ENCODE measurements at regions not wholly inside any gene's neighbourhood (a gene's known extent, or its start where the extent isn't known, plus 50 kb on each side); places are given as distances from the start of the nearest gene placed in this dataset.
A peak's percentile ranks its signal among the peaks of the same experiment; 100 is the strongest.

GRCh38 chr12:126064028-126064427 is 998.8 kb downstream of the AACS start:
- Histone ChIP-seq H3K36me3 (ENCODE audit: insufficient read depth, low read length) (no peaks in the 10 kb centered on the region), H2AFZ (ENCODE audit: low read depth, low read length) (no peak overlapping the region), H4K20me1 (ENCODE audit: insufficient read depth) (no peaks in the 10 kb centered on the region), H3K9ac (ENCODE audit: low read length) (no peak overlapping the region), H3K27me3 (ENCODE audit: insufficient read depth, low read depth, low read length) (no peaks in the 10 kb centered on the region), H3K4me3 (ENCODE audit: low read length) (no peak overlapping the region), H3K9me2 (ENCODE audit: insufficient read depth, low read length) (no peaks in the 10 kb centered on the region), H3K4me2 (ENCODE audit: low read length) (no peak overlapping the region), H3F3A (ENCODE audit: insufficient read depth, low read length, poor library complexity, severe bottlenecking) (no peaks in the 10 kb centered on the region), H3K27ac (ENCODE audit: low read length) (no peak overlapping the region), H3K9me3 (ENCODE audit: low read length) (no peaks in the 10 kb centered on the region), H3K79me2 (replicated peaks; ENCODE audit: insufficient read depth, low read length) (no peaks in the 10 kb centered on the region)
- TF ChIP-seq SMC3 (conservative IDR thresholded peaks at IDR 0.05; ENCODE audit: poor library complexity), result no peak
- no peak for TF ChIP-seq POLR2AphosphoS5 (IDR thresholded peaks at IDR 0.05)

GRCh38 chr12:126067626-126068329 is 1002.5 kb downstream of the AACS start:
- no peaks in the 10 kb centered on the region for H3K27me3 ChIP-seq (ENCODE audit: insufficient read depth, low read depth, low read length)
- H3F3A ChIP-seq (ENCODE audit: insufficient read depth, low read length, poor library complexity, severe bottlenecking), result no peaks in the 10 kb centered on the region
- no peaks in the 10 kb centered on the region for H4K20me1 ChIP-seq (ENCODE audit: insufficient read depth)
- no peak overlapping the region for H3K4me3 ChIP-seq (ENCODE audit: low read length)
- no peaks in the 10 kb centered on the region for H3K9me2 ChIP-seq (ENCODE audit: insufficient read depth, low read length)
- no peak overlapping the region for H3K27ac ChIP-seq (ENCODE audit: low read length)
- no peak overlapping the region for H2AFZ ChIP-seq (ENCODE audit: low read depth, low read length)
- no peak overlapping the region for H3K9ac ChIP-seq (ENCODE audit: low read length)
- TF ChIP-seq EZH2 (IDR thresholded peaks at IDR 0.05; ENCODE audit: borderline replicate concordance, insufficient read depth, low read length, poor library complexity, severe bottlenecking) (no peak), EP300 (conservative IDR thresholded peaks at IDR 0.05; ENCODE audit: poor library complexity, severe bottlenecking) (no peak), TAF1 (IDR thresholded peaks at IDR 0.05; ENCODE audit: low read depth) (no peak), REST (IDR thresholded peaks at IDR 0.05; ENCODE audit: borderline replicate concordance) (no peak)
- H3K79me2 ChIP-seq (replicated peaks; ENCODE audit: insufficient read depth, low read length), result no peaks in the 10 kb centered on the region
- no peaks in the 10 kb centered on the region for H3K36me3 ChIP-seq (ENCODE audit: insufficient read depth, low read length)
- H3K4me2 ChIP-seq (ENCODE audit: low read length), result no peak overlapping the region
- no peaks in the 10 kb centered on the region for H3K9me3 ChIP-seq (ENCODE audit: low read length)

- Histone ChIP-seq H3K9me3 (ENCODE audit: low read length) (no peaks in the 10 kb centered on the region), H3K27ac (ENCODE audit: low read length) (no peak overlapping the region), H2AFZ (ENCODE audit: low read depth, low read length) (no peak overlapping the region), H3F3A (ENCODE audit: insufficient read depth, low read length, poor library complexity, severe bottlenecking) (no peaks in the 10 kb centered on the region), H3K4me2 (ENCODE audit: low read length) (no peak overlapping the region), H3K9me2 (ENCODE audit: insufficient read depth, low read length) (no peaks in the 10 kb centered on the region), H3K36me3 (ENCODE audit: insufficient read depth, low read length) (no peaks in the 10 kb centered on the region), H3K9ac (ENCODE audit: low read length) (no peak overlapping the region), H3K27me3 (ENCODE audit: insufficient read depth, low read depth, low read length) (no peaks in the 10 kb centered on the region), H4K20me1 (ENCODE audit: insufficient read depth) (no peaks in the 10 kb centered on the region), H3K79me2 (replicated peaks; ENCODE audit: insufficient read depth, low read length) (no peaks in the 10 kb centered on the region), H3K4me3 (ENCODE audit: low read length) (no peak overlapping the region)
- TF ChIP-seq POLR2AphosphoS5 (IDR thresholded peaks at IDR 0.05) (no peak), SMC3 (conservative IDR thresholded peaks at IDR 0.05; ENCODE audit: poor library complexity) (peak; percentile 89), CTCF (IDR thresholded peaks at IDR 0.05; ENCODE audit: poor library complexity, severe bottlenecking) (peak; percentile 70), EP300 (conservative IDR thresholded peaks at IDR 0.05; ENCODE audit: poor library complexity, severe bottlenecking) (no peak), REST (IDR thresholded peaks at IDR 0.05; ENCODE audit: borderline replicate concordance) (no peak), EZH2 (IDR thresholded peaks at IDR 0.05; ENCODE audit: borderline replicate concordance, insufficient read depth, low read length, poor library complexity, severe bottlenecking) (no peak), TAF1 (IDR thresholded peaks at IDR 0.05; ENCODE audit: low read depth) (no peak), MXI1 (conservative IDR thresholded peaks at IDR 0.05; ENCODE audit: poor library complexity, severe bottlenecking) (no peak), RAD21 (conservative IDR thresholded peaks at IDR 0.05) (peak; percentile 85)
Observed at GRCh38 chr12:126069549-126070165, 1004.4 kb downstream of the AACS start.
